Loucy (cell line): ENCODE measurements at regions not wholly inside any gene's neighbourhood (a gene's known extent, or its start where the extent isn't known, plus 50 kb on each side); places are given as distances from the start of the nearest gene placed in this dataset.

Experiments used
- EZH2phosphoT487 ChIP-seq: fragments of 200-600 bp; IDR thresholded peaks from 2 replicates; pipeline ENCODE4 v1.6.1; 2018; ENCODE audit warnings: antibody characterized with exemption, mild to moderate bottlenecking, moderate library complexity, borderline replicate concordance
- TF ChIP-seq, protein P1 (sequence below): fragments of 200-600 bp; sonication (generic); conservative IDR thresholded peaks from 2 replicates; pipeline ENCODE4 v1.5.1; 2014; ENCODE audit warnings: mild to moderate bottlenecking, antibody characterized with exemption, low read length

GRCh38 chr21:39077876-39078275 lies 105.4 kb downstream of the PSMG1 start:
- TF ChIP-seq, protein P1, sequence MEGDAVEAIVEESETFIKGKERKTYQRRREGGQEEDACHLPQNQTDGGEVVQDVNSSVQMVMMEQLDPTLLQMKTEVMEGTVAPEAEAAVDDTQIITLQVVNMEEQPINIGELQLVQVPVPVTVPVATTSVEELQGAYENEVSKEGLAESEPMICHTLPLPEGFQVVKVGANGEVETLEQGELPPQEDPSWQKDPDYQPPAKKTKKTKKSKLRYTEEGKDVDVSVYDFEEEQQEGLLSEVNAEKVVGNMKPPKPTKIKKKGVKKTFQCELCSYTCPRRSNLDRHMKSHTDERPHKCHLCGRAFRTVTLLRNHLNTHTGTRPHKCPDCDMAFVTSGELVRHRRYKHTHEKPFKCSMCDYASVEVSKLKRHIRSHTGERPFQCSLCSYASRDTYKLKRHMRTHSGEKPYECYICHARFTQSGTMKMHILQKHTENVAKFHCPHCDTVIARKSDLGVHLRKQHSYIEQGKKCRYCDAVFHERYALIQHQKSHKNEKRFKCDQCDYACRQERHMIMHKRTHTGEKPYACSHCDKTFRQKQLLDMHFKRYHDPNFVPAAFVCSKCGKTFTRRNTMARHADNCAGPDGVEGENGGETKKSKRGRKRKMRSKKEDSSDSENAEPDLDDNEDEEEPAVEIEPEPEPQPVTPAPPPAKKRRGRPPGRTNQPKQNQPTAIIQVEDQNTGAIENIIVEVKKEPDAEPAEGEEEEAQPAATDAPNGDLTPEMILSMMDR: no peak
- no peak for TF ChIP-seq EZH2phosphoT487
